Amniotic epithelial cell (primary cell): ENCODE measurements at regions not wholly inside any gene's neighbourhood (a gene's known extent, or its start where the extent isn't known, plus 50 kb on each side); places are given as distances from the start of the nearest gene placed in this dataset.

ENCODE experiments used
- DNase-seq: peaks from one replicate; pipeline ENCODE4 v3.0.0-alpha.2; 2010; ENCODE audit warnings: low read depth

DNA sequence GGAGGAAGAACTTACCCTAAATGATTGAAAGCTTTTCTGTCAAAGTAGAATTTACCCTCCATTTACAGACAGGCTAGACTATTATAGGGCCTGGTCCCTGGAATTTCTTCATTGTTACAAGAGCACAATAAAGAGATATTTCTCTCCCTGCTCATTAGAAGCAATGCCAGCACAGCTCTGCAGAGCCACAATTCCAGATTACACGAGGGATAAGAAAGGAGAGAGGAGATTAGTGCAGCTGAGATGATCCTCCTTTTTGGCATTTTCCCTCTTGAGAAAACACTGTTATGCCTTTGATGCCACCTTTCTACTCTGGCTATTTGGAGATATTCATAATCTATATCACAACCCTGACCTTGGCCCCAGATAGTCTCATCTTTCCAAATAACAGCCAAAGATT lies 1119.5 kb upstream of the TMPRSS15 start:
- no peak for DNase-seq

DNA sequence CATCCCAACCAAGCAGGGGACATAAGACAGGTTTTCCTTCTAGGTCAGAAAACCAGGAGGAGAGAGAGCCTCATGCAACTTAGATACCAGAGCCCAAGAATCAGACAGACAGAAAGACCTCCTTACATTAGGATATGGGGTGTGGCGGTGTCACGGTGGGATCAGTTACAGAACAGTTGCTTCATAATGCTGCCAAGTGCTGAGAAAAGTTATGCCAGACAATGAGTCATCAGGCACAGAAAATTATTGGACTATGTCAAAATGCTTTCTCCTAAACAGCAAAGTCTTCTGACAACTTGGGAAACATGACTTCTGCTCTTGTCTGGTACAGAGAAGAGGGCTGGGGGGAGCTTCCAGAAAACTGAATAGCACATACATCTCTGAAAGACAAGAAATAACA lies 1120.2 kb upstream of the TMPRSS15 start:
- DNase-seq = peak; percentile 85

DNA sequence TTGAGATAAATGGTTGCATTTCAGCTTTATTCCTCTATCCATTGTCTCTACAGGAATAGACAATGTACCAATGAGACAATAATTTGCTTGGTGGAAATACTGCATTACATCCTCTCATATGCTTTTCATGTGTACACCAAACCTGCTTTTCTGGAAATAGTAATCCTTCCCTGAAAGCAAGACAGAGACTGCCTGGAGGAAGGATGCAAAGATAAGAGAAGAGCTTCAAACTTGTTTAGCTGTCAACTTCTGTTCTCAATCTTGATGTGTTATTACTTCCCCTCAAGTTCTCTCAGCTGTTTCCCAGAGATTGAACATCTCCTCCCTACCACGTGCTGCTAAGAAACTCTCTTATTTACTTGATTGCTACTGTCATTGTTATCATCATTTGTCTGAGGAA lies 1125.4 kb upstream of the TMPRSS15 start:
- DNase-seq = peak; percentile 17

DNA sequence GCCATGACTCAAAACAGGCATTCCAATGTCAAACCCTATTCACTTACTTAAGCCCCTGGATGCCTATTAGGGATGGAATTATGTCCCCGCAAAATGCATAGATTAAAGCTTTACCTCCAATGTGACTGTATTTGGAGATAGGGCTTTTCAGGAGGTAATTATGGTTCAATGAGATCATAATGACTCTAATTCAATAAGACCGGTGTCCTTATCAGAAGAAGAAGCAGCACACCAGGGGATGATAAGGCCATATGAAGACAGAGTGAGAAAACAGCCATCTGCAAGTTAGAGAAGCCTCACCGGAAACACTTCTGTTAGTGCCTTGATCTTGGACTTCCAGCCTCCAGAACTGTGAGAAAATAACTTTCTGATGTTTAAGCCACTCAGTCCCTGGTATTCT lies 1131.8 kb upstream of the TMPRSS15 start:
- no peak for DNase-seq

DNA sequence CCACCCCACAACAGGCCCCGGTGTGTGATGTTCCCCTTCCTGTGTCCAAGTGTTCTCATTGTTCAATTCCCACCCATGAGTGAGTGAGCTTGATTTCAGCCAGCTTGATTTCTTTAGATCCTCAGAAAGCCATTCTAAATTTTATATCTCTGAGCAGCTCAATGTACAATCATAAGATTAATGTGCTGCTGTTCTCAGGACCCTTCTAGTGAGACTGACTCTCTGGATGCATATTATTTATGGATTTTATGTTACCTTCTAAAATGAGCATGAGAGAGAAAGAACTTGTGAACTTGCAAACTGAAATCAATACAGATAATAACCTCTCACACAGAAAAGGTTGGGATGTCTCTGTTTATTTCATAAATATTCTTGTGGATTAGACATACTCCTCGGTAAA lies 1133.5 kb upstream of the TMPRSS15 start:
- no peak for DNase-seq

DNA sequence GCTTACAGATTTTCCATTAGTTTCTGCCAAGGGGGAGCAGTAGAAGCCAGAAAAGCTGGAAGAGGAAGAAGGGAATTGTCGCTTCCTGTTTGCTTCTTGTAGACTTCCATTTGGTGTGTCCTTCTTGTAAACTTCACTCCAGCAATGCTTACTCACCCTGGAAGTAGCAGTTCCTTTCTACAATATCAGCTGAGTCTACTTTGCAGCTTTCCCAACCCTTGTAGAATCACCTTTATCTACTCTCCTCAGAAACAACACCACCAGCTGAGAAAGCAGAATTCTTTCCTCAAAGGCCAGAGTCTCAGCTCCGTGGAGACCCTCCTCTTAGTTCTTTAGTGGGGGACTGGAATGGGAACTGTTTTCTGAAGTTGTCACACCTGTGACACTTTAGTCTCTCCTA lies 1136.7 kb upstream of the TMPRSS15 start:
- no peak for DNase-seq

DNA sequence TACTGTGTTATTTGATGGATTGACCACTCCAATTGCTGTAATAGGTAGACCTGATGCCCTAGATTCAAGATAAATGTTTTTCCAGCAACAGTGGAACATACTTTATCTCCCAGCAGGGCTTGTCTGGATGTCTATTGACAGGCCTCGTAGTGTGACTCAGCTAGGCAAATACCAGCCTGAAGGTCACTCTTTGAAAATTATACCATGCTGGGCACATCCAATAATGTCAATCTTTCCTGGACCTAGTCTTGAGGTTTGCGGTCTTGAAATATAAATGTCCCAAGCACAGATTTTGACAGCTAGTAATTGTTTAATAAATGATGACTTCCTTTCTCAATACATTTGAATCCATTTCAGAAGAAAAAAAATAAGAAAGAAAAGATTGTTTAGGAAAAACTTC lies 1138.0 kb upstream of the TMPRSS15 start:
- no peak for DNase-seq

DNA sequence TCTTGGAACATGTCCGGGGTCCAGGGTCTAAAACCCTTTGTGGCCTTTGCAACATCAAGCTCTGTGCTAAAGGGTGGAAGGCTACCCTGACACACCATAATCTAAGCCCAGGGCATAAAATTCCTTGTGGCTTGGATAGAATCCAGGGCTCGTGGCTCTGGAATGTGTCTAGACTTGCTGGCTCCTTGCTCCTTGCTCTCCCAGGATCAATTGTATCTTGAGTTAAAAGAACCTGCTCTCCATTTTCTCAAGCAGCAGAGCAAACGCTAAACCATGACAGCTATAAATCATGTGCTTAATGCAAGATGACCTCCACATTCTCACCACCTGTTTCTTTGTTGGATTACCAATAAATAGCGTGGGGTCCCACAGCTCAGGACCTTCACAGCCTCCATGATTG lies 1140.9 kb upstream of the TMPRSS15 start:
- DNase-seq = peak; percentile 51

DNA sequence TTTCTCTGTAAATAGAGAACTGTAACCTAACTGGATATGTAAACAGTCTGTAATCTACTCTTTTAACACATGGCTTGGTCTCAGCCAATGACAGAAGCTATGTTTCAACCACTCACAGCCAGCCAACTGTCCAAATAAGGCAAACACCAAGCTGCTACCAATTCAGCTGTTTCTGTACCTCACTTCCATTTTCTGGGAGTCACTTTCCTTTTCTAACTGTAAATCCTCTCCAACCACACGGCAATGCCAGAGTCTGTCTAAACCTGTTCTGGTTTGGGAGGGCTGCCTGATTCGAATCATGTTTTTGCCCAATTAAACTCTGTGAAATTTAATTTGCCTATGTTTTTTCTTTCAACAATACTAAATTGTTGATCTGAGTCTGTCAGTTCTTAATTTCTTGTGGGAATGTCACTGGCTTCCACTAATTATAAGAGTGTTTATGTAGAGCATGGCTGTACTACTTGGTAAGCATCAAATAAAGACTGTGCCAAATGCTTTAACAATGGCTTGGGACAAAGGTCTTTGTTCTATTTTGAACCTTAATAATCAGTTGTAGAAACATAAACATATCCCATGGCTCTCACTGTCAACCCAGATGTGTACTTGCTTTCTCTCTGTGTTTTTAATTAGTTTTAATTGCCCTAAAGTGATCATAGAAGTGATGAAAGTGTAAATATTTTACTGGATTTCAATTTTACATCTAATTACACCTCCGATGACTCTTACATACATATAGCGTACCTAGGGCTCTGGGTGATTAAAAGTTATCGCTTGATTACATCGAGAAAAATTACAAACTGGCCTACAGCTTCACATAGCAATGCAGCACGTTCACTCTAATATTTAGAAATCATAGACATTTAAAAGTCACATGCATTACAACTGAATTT lies 1144.6 kb upstream of the TMPRSS15 start:
- no peak for DNase-seq

DNA sequence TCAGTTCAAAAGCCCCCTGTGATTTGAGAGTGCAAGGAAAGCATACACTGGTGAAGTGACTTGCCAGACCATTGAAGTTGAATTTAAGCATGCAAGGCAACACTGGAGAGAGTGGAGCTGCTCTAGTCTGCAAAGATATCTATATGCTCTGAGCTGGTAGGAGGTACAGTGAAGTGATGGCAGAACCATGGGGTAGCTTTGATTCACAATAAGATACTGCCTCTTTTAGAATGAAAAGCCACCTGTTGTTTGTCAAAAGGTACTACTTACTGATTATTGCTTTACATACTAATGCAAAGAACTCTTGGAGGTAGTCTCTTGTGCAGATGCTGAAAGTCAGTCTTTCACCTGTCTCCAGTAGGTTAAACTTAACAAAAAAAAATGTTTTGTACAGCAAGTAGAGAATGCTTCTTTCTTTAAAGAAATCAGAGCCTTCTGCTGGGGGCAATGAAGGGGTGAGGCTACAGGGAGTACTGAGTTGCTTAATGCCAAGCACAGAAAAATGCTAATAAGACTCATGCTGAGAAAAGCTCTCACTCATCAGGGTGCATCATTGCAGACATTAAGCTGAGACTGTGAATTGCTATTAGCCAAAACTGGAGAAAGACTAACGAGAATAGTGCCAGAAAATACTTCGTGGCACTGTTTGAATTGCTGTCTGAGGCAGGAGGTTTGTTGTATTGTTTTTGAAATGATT lies 1150.5 kb upstream of the TMPRSS15 start:
- no peak for DNase-seq

DNA sequence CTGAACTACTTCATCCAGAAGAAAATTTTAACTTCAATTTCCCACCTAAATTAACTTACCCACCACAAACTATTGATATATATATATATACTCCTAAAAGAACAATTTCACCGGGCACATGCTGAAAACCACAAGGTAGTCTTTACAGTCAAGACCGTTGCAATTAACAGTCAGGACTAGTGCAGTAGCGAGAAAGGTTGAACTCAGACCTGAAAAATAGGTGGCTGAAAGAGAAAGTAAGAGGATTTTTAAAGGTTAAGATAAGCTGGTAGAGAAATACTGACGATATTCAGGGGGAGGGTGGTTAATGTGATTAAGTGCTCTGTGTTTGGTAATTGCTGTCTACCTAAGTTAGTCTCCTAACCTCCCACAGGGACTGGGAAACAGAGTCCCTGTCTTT lies 1153.5 kb upstream of the TMPRSS15 start:
- no peak for DNase-seq

DNA sequence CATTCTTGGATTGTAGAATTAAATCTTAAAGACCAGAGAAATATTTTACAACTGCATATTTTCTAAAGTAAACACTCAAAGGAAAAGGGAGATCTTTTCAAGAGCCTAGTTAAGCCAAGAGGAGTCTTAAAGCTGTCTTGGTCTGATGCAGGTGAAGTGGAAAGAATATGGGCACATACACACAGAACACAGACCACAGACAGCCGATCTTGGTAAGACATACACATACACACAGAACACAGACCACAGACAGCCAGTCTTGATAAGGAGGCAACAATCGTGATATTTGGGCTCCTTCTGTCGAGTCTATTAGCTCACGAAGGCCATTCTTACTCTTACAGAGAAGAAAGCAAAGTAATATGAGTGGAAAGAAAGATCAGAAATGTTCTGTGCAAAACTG lies 1153.9 kb upstream of the TMPRSS15 start:
- no peak for DNase-seq

DNA sequence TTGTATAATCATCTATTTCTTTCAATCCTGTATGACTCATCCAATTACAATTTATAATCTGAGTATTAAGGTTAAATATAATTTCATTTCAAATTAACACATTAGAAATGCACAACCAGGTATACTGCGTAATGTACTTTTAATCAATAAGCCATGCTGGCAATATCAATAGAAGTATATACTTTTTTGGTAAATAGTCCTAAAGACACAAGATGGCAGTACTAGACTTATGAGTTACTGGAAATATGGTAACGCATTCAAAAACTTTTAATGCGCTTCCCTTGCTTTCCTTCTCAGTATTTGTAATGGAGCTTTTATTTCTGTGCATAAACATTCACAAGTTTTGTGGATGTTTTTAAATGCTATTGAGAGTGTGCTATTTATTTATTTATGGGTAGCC lies 1162.0 kb upstream of the TMPRSS15 start:
- DNase-seq = peak; percentile 17

DNA sequence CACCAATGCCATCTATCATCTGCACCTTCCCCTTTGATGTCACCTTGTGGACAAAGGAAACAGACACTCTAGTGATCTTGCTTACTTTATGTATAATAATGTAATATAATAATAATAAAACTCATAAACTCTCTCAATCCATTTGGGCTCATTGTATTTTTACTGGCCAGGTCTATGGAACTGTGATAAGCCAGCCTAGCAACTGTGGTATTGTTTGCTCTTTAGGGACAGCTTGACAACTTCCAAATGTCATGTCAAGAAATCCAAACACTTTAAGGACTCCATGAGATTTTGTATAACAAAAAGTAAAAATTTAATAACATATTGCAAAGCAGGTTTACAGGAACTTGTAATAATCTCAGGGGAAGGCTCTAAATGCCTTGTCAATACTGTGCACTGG lies 1163.4 kb upstream of the TMPRSS15 start:
- DNase-seq = no peak

DNA sequence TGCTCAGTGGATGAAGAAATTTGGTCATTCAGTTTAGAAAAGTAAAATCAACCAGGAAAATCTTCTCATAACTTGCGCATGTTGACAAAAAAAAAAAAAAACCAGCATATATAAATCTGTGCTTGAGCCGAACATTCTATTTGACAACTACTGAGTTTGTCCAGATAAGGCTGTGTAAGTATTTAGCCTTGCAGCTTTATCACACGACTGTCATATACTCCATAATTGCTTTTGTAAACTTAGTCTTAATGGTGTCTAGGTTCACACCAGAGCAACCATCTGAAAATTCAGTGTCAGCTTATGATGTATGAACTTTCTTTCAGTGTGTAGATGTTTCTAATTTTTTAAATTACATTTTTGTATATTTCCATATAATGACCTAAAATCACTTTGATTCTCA lies 1173.8 kb upstream of the TMPRSS15 start:
- peak; percentile 34 for DNase-seq

DNA sequence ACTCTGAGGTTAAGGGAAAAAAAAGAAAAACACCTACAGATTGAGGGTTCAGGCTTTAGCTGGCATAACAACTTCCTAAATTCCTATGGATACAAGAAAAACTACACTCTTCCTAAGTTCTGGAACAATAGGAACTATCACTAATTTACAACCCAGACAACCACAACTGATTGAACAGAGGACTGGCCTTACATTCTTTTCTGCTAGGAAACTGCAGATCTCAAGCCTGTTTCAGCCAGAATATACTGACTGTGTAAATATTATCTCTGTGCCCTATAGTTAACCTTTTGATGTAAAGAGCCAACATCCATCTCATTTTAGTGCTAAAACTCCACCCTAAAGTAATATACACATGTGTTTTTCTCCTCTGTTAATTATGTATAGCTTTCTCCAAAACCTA lies 1186.5 kb upstream of the TMPRSS15 start:
- DNase-seq = no peak

DNA sequence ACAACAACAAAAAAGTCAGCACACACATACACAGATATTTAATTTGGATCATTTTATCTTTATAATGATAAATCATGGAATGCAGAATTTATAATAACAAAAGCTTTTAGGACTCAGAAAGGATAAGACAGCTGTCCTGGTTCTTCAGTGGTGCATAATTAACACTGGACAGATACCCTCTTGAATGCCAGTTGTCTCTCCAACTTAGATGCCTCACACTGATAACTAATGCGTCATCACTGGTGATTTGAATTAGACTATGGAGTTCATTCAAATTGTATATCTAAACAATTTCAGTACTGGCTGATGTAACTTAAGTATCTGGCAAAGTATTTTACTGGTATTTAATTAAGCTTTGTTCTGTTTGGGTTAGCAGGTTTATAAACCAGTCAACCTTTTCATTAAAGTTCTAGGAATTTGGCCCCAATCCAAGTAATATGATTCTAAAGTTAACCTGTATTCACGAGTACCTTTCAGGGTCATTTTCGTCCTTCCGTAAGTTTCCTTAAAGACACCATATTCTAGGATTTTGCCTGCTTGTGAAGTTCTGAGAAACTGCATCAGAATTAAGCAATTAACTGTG lies 1199.5 kb upstream of the TMPRSS15 start:
- peak; percentile 7 for DNase-seq

DNA sequence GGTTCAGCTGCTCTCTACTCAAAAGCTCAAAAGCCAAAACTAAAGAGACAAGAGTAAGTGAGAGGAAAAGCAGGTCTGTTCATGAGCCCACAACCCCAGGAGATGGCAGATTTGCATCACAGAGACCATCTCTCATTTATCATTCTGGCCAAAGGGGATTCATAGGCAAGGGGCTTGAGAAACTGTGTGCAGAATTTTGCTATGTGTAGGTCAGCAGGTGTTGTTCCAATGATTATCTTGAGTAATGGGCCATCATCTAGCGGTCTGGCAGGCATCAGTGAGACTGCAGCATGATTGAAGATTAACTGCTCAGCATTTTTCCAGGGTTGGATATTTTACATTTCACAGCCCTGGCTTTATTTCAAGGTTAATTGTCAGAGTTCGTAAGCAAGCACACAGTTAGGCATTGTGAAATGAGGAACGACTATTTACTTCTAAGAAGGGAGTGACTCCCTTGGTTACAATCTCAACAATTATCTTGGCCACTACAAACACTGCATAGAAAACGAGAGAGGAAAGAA lies 1204.6 kb upstream of the TMPRSS15 start:
- DNase-seq = peak; percentile 99

DNA sequence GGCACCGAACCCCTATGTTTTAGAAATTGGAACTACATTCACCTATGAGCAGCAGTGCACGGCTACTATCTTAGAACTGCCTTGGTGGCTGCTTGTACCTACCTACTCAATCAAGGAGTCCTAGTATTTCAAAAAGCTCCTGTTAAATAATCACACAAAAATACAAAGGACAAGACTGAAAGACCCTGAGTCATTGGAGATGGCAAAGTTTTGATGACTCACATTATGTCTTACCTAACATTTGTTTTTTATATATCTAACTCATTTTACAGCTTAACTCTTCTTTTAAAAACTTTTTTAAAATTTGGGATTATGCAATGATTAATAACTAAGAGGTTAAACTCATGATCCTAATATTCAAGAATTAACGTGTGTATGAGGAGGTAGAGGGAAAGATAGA lies 1206.0 kb upstream of the TMPRSS15 start:
- peak; percentile 67 for DNase-seq

DNA sequence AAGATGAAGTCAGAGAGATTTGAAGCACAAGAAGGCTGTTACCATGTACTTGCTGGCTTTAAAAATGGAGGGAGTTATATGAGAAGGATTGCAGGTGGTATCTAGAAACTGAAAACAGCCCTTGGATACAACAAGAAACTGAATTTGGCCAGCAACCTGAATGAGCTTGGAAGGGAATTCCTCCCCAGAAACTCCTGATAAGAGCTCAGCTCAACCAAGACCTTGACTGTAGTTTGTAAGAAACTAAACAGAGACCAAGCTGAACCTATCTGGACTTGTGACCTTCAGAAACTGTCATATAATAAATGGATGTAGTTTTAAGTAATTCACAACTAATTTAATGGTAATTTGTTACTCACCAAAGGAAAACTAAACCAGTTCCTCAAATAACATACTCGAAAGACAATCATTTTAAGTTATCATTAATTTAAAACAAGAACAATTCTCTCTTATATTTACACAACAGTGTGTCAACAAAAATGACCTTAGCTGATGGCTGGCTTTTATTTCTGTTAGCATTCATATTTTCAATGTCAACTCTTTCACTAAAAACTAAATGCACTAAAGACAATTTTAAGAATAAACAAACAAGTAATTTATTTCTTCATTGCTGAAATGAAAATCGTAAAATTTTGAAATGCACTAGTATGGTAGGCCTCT lies 1218.4 kb upstream of the TMPRSS15 start:
- DNase-seq = no peak

DNA sequence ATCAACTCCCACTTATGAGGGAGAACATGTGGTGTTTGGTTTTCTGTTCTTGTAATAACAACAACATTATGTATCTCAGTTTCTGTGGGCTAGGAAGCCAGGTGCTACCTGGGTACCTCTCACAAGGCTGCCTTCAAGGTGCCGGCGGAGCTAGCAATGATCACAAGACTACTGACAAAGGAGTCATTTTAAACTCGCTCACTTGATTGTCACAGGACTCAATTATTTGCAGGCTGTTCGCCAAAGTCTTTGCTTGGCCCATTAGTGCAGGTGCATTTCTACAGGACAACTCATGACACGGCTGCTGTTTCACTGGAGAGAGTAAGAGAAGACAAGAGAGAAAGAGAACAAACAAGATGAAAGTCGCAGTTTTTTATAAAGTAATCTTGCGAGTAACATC lies 1237.4 kb upstream of the TMPRSS15 start:
- DNase-seq = no peak

DNA sequence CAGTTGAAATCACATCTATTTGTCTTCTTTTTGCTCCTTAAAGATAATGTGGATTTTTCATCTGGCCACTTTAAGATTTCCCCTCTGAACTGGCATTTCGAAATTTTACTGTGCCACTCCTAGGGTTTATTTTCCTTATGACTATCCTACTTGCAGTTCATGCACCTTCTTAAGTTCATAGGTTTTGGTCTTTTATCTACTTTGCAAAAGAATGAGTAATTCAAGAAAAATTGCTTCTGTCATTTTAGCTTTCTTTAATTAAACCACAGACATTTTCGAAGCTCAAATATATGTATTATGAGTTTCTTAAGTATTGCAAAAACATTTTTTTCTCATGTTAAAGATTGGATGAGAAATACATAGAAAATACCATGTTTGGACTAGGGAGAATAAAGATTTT lies 1244.8 kb upstream of the TMPRSS15 start:
- DNase-seq = peak; percentile 88
